ENCODE measurements at regions not wholly inside any gene's neighbourhood (a gene's known extent, or its start where the extent isn't known, plus 50 kb on each side); places are given as distances from the start of the nearest gene placed in this dataset.

DNA sequence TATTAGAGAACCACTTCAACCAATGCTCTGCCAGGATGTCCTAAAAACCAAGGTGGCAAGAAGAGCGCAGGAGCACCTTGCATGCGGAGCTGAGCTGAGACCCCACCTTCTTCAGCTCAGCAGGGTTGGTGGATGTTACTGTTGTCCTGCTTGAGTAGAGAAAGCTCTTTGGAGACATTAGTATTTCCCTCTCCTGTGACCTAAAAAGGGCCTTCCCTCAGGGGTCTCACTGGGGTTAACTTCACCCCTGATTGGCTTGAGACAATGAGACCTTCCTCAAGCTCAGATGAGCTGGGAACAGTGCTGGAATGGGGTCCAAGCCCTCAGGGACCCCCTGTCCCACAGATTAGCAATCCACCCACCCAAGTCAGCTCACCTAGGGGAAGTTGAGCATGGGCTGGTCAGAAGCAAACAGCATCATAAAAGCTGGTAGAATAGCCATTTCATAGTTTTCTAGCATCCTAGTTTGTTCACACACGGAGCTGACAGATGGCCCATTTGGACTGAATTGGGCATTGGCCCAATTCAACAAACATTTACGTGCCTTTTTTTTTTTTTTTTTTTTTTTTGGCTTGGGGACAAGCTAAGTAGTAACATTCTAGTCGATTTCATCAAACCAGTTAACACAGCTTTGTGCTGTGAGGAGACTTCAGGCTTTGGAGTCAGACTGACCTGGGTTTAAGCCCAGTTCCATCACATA, 100.6 kb upstream of the HABP2 start:
- TF ChIP-seq EZH2 (IDR thresholded peaks at IDR 0.05; ENCODE audit: borderline replicate concordance, insufficient read depth, low read length, poor library complexity, severe bottlenecking) (no peak), CTCF (IDR thresholded peaks at IDR 0.05; ENCODE audit: poor library complexity, severe bottlenecking) (no peak), EP300 (conservative IDR thresholded peaks at IDR 0.05; ENCODE audit: poor library complexity, severe bottlenecking) (no peak), POLR2AphosphoS5 (IDR thresholded peaks at IDR 0.05) (no peak), TAF1 (IDR thresholded peaks at IDR 0.05; ENCODE audit: low read depth) (no peak), MXI1 (conservative IDR thresholded peaks at IDR 0.05; ENCODE audit: poor library complexity, severe bottlenecking) (no peak)
- TF ChIP-seq, protein P1, sequence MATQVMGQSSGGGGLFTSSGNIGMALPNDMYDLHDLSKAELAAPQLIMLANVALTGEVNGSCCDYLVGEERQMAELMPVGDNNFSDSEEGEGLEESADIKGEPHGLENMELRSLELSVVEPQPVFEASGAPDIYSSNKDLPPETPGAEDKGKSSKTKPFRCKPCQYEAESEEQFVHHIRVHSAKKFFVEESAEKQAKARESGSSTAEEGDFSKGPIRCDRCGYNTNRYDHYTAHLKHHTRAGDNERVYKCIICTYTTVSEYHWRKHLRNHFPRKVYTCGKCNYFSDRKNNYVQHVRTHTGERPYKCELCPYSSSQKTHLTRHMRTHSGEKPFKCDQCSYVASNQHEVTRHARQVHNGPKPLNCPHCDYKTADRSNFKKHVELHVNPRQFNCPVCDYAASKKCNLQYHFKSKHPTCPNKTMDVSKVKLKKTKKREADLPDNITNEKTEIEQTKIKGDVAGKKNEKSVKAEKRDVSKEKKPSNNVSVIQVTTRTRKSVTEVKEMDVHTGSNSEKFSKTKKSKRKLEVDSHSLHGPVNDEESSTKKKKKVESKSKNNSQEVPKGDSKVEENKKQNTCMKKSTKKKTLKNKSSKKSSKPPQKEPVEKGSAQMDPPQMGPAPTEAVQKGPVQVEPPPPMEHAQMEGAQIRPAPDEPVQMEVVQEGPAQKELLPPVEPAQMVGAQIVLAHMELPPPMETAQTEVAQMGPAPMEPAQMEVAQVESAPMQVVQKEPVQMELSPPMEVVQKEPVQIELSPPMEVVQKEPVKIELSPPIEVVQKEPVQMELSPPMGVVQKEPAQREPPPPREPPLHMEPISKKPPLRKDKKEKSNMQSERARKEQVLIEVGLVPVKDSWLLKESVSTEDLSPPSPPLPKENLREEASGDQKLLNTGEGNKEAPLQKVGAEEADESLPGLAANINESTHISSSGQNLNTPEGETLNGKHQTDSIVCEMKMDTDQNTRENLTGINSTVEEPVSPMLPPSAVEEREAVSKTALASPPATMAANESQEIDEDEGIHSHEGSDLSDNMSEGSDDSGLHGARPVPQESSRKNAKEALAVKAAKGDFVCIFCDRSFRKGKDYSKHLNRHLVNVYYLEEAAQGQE (IDR thresholded peaks at IDR 0.05; ENCODE audit: borderline replicate concordance) = no peak
